DOHH2 (cell line): ENCODE measurements at regions not wholly inside any gene's neighbourhood (a gene's known extent, or its start where the extent isn't known, plus 50 kb on each side); places are given as distances from the start of the nearest gene placed in this dataset.
"Not testable (repeated sequence)": the region's sequence is repeated elsewhere in the genome, so short reads cannot be mapped to it uniquely, and the experiment has no call there.

Experiments used
- H3F3A ChIP-seq: fragments of 200-600 bp; sonication (generic), shearing (Covaris generic); 2 replicates; pipeline ENCODE4 v1.6.0; 2016; ENCODE audit warnings: antibody characterized with exemption, mild to moderate bottlenecking; ENCODE audit not compliant: control insufficient read depth, insufficient read depth
- H3K27ac ChIP-seq: fragments of 200-600 bp; sonication (generic); 2 replicates; pipeline ENCODE4 v1.5.1; 2014; ENCODE audit warnings: low read depth, mild to moderate bottlenecking, low read length, moderate library complexity
- H3K27me3 ChIP-seq: fragments of 200-600 bp; sonication (generic); 2 replicates; pipeline ENCODE4 v1.6.1; 2014; ENCODE audit warnings: mild to moderate bottlenecking, low read length, mixed read lengths; ENCODE audit not compliant: control insufficient read depth
- H3K36me3 ChIP-seq: fragments of 200-600 bp; sonication (generic); 2 replicates; pipeline ENCODE4 v1.6.1; 2014; ENCODE audit warnings: mild to moderate bottlenecking, low read length, moderate library complexity, mixed read lengths; ENCODE audit not compliant: control insufficient read depth
- H3K4me1 ChIP-seq: fragments of 200-600 bp; sonication (generic); 2 replicates; pipeline ENCODE4 v1.6.1; 2014; ENCODE audit warnings: mild to moderate bottlenecking, low read length, mixed read lengths; ENCODE audit not compliant: control insufficient read depth
- H3K4me2 ChIP-seq: fragments of 200-600 bp; sonication (generic); 2 replicates; pipeline ENCODE4 v1.6.0; 2014; ENCODE audit warnings: mild to moderate bottlenecking, low read length, moderate library complexity
- H3K4me3 ChIP-seq: fragments of 200-600 bp; sonication (generic); 2 replicates; pipeline ENCODE4 v1.5.1; 2014; ENCODE audit warnings: mild to moderate bottlenecking, low read length, mixed read lengths
- H3K79me2 ChIP-seq: fragments of 200-600 bp; sonication (generic); 2 replicates; pipeline ENCODE4 v1.6.1; 2014; ENCODE audit warnings: mild to moderate bottlenecking, low read length, mixed read lengths; ENCODE audit not compliant: control insufficient read depth
- H3K9me2 ChIP-seq: fragments of 200-600 bp; sonication (generic); replicated peaks from 2 replicates; pipeline ENCODE4 v1.6.1; 2014; ENCODE audit warnings: mild to moderate bottlenecking, low read length, mixed read lengths; ENCODE audit not compliant: control insufficient read depth
- H3K9me3 ChIP-seq: fragments of 200-600 bp; sonication (generic); 2 replicates; pipeline ENCODE4 v1.6.1; 2014; ENCODE audit warnings: antibody characterized with exemption, low read length, mixed read lengths; ENCODE audit not compliant: control insufficient read depth, insufficient read depth
- H4K20me1 ChIP-seq: fragments of 200-600 bp; sonication (generic); 2 replicates; pipeline ENCODE4 v1.6.0; 2014; ENCODE audit warnings: low read depth, mild to moderate bottlenecking, antibody characterized with exemption, low read length, moderate library complexity; ENCODE audit not compliant: control insufficient read depth, insufficient read depth
- CTCF ChIP-seq: fragments of 200-600 bp; sonication (generic); IDR thresholded peaks from one replicate; pipeline ENCODE4 v1.5.1; 2014; ENCODE audit warnings: antibody characterized with exemption, mild to moderate bottlenecking, low read depth, low read length; ENCODE audit not compliant: poor library complexity, severe bottlenecking
- EZH2phosphoT487 ChIP-seq: fragments of 200-600 bp; sonication (generic); IDR thresholded peaks from 2 replicates; pipeline ENCODE4 v1.6.1; 2017; ENCODE audit warnings: borderline replicate concordance, mild to moderate bottlenecking, antibody characterized with exemption, low read length, moderate library complexity, mixed read lengths

GRCh38 chr9:85077944-85078343 lies 408.4 kb downstream of the NTRK2 start:
- Histone ChIP-seq H3K4me3 (no peak overlapping the region), H3K4me2 (no peak overlapping the region), H3K36me3 (no peaks in the 10 kb centered on the region)

GRCh38 chr9:85077146-85077545 lies 407.6 kb downstream of the NTRK2 start:
- not testable (repeated sequence) for H3K9me2 ChIP-seq, H3F3A ChIP-seq, H3K36me3 ChIP-seq, H3K27me3 ChIP-seq, H3K79me2 ChIP-seq, H3K9me3 ChIP-seq, H3K4me3 ChIP-seq, H4K20me1 ChIP-seq, H3K4me1 ChIP-seq, H3K4me2 ChIP-seq, H3K27ac ChIP-seq

More at GRCh38 chr9:85077944-85078343, 408.4 kb downstream of the NTRK2 start:
- no peaks in the 10 kb centered on the region for H3K79me2 ChIP-seq
- H3F3A ChIP-seq, result no peaks in the 10 kb centered on the region
- no peaks in the 10 kb centered on the region for H4K20me1 ChIP-seq
- no peaks in the 10 kb centered on the region for H3K4me1 ChIP-seq
- no peak for TF ChIP-seq CTCF
- no peak for TF ChIP-seq EZH2phosphoT487
- no peaks in the 10 kb centered on the region for H3K9me3 ChIP-seq
- H3K27me3 ChIP-seq, result no peaks in the 10 kb centered on the region
- no peak overlapping the region for H3K27ac ChIP-seq
- no peaks in the 10 kb centered on the region for H3K9me2 ChIP-seq
